Prostate gland (tissue), 2 donors: ENCODE measurements at regions not wholly inside any gene's neighbourhood (a gene's known extent, or its start where the extent isn't known, plus 50 kb on each side); places are given as distances from the start of the nearest gene placed in this dataset.

ENCODE experiments used
- CTCF ChIP-seq, 4 experiments: fragments of 200-600 bp in 2 of 4; fragments of 450-650 bp in 2 of 4; sonication (generic) in 2 of 4; IDR thresholded peaks; 1 replicate in 3 of 4; 2 replicates in 1 of 4; pipeline ENCODE4 v1.5.1; 2016 to 2019; ENCODE audit warnings: antibody characterized with exemption in 4 of 4, mild to moderate bottlenecking in 2 of 4, moderate library complexity in 2 of 4
- POLR2A ChIP-seq: fragments of 450-650 bp; IDR thresholded peaks from one replicate; pipeline ENCODE4 v1.6.1; 2016; ENCODE audit warnings: antibody characterized with exemption, mild to moderate bottlenecking
- POLR2AphosphoS5 ChIP-seq: sonication (generic); formaldehyde crosslinking; IDR thresholded peaks from one replicate; pipeline ENCODE4 v1.6.1; 2017; ENCODE audit warnings: antibody characterized with exemption

DNA sequence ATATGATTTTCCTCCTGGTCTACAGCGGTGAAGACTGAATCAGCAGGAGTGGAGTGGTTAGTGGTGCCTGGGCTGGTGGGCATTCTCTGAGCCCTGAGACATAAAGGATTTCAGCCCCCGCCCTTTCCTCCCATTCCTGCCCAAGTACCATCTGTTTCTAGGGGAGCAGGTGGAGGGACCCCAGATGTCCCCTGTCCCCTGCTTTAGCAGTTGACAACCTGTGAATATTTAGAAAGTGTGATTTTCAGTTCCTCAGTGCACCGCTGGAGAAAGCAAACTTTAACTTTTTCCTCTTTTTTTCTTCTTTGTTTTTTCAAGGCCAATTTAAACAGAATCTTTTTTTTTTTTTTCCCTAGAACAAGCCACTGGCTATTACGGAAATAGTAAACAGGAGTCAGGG lies 163.8 kb upstream of the MYL2 start:
- TF ChIP-seq CTCF (IDR thresholded peaks at IDR 0.05) (no peak), POLR2A (no peak), POLR2AphosphoS5 (no peak)
